Activated gamma-delta T cell treated with Interleukin-2 at 50 U/mL for 16 hours (primary cell): ENCODE measurements at regions not wholly inside any gene's neighbourhood (a gene's known extent, or its start where the extent isn't known, plus 50 kb on each side); places are given as distances from the start of the nearest gene placed in this dataset.

Source experiments
- DNase-seq: peaks from one replicate; pipeline ENCODE4 v3.0.0-alpha.2; 2020

DNA sequence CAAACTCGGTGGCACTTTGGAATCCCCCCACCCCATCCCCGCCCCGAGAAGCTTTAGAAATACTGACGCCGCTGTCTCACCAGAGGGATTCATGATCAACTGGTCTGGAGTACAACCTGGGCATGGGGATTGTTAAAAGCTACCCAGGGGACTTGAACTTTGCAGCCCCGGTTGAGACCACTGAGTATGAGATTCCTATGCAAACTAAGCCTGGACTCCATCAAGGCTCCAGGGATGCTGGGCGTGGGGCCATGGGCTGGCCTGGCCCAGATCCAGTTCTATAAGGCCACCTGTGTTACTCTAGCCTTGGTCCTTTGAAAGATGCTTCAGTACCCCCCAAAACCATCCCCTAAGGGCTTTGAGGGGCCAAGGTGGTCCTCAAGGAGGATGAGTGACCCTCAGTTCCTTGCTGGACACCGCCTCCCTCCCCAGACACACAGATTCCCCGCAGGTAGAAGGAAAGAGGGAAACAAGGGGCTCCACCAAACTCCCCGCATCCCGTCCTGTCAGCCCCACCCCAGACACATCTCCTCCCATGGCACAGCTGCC lies 68.5 kb downstream of the MRPL36 start:
- DNase-seq, result no peak

DNA sequence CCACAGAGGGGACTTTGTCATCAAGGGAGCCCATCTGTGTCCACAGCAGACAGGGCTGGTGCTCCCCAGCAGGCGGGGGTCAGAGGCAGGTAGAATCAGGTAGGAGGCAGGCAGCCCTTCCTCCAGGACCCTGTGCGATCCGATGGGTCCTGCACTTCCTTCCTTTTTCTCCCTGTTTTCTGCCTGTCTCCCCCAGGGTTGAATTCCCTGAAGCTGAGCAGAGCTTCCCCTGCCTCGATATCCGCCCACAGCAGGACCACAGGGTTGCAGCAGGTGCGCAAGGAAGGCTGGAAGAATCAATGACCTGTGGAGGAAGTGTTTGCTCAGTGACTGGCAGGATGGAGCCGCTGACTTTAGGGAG lies 69.2 kb downstream of the MRPL36 start:
- DNase-seq, result no peak

DNA sequence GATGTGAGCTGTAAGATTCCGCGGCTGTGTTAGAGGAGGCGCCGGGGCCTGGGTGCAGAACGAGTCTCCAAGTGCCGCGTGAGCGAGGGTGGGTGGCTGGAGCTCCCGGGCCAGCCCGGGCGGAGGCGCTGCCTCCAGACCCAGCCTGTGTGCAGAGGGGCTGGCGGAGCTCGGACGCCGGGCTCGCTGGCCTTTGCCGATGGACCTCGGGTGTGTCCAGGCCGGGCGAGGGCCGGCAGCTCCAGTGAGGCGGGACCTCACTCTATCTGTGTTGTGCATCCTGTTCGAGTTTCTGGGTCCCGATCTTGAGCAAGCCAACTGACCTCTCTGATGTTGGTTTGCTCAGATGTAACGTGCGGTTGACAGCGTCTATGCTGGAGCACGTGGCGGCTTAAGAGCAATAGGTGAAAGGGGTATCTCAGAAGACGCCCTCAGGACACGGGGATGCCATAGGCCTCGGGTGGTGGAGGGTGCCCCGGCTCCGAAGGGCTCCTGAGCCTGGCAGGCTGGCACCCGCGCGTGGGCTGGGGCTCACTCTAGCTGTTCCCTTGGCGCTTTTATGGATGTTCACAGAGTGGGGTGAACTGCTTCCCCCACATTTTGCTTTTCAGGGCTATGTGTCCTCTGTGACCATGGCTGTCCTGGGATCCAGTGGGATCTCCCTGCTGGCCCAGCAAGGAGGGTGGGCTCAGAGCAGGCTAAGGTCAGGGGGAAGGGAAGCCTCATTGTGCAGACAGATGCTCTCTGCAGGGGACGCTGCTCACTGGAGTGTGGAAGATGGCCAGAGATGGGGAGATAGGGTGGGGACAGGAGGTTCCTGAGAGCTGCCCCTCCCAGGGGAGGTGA lies 69.8 kb downstream of the MRPL36 start:
- no peak for DNase-seq

DNA sequence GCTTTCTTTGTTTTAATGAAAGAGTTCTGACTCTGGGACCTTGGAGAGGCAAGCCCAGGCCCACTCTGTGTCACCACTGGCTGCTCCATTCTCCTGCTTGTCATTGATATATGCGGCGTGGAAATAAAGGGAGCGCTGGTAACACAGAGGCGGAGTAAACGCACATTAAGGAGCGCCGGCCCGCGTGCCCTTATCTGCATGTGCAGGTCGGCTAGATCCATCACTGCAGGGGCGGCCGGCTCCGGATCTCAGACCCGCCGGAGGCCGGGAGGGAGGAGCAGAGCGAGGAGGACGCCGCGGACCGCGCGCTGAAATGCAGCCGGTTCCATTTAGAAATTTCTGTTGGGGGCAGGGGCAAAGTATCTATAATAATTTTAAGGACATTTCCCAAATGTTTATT lies 70.8 kb downstream of the MRPL36 start:
- DNase-seq, result no peak

DNA sequence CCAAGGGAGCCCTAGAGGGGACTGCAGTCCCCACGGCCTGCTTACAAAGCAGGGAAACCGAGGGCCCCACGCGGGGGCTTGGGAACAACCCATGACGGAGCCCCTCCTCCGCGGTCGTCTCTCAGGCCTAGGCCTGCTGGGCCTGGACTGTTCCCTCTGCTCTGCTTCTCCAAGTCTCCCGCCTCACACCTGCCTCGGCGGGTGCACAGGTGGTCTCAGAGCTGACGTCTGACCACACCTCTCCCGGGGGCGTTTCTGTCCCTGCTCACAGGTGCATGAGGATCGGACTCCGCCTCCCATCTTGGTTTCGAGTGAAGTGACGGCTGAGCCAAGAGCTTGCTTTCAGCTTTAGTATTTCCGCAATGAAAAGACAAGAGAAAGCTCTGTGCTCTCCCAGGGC lies 72.1 kb downstream of the MRPL36 start:
- no peak for DNase-seq

DNA sequence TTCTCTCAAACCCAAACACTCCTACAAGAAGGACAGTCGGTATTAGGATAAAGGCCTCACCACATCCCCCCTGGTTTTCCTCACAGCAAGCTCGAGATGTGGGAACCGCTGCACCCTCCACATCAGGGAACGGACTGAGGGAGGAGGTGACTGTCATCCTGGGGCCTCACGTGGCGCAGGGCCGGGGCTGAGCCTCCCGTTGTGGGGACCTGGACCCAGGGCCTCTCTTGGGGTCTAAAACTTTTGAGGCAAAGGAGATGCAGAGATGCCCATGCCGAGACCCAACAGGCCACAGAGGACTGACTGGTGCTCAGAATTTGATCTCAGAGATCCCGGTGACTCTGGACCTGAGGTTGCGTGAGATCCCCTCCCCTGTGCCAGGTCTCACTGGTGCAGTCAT lies 72.7 kb downstream of the MRPL36 start:
- no peak for DNase-seq

DNA sequence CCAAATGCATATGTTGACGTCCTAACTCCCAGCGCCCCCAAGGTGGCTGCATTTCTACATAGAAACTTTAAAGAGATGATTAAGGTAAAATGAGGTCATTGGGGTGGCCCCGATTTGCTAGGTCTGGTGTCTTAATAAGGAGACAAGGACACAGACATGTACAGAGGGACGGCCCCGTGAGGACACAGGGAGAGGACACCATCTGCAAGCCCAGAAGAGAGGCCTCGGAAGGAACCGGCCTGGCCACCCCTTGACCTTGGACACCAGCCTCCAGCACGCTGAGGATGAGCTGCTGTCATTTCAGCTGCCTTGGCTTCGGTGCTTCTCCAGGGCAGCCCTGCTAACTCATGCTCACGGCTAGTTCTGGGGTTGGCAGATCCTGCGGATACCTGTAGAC lies 73.2 kb downstream of the MRPL36 start:
- DNase-seq, result no peak

DNA sequence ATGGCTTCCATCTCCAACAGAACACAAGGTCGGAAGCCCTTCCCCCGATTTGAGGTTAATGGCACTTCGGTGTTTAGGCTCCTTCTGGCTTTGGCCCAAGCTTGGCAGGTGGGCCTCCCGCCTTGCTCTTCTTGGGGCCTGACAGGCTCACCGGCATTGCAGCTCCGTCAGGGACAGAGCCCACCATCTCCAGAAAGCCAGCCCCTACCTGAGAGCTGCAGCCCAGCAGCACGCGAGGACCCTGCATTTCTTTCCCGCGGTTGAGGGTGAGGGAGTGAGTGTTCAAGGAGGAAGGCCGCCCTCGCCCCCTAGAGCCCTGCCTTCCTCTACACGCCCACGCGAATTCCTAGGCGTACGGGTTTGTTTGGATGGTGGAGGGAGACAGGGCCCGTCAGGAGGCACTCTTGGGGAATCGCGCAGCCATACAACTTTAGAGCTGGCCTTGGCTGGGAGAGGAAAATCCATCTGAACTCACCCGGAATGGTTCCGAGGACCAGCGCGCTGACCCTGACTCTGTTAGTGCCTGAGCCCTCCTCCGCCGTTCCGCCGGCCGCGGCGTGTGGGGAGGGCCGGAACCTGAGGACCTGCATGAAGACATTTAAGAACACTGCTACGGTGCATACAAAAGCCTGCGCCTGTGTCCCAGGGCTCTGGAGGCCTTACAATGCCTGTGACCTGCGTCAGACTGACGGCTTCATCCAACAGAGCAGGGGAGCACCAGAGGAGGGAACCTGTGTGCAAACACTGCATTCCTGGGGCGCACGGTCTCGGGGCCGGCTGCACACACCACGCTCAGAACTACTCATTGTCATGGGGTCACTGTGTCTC lies 73.8 kb downstream of the MRPL36 start:
- no peak for DNase-seq

DNA sequence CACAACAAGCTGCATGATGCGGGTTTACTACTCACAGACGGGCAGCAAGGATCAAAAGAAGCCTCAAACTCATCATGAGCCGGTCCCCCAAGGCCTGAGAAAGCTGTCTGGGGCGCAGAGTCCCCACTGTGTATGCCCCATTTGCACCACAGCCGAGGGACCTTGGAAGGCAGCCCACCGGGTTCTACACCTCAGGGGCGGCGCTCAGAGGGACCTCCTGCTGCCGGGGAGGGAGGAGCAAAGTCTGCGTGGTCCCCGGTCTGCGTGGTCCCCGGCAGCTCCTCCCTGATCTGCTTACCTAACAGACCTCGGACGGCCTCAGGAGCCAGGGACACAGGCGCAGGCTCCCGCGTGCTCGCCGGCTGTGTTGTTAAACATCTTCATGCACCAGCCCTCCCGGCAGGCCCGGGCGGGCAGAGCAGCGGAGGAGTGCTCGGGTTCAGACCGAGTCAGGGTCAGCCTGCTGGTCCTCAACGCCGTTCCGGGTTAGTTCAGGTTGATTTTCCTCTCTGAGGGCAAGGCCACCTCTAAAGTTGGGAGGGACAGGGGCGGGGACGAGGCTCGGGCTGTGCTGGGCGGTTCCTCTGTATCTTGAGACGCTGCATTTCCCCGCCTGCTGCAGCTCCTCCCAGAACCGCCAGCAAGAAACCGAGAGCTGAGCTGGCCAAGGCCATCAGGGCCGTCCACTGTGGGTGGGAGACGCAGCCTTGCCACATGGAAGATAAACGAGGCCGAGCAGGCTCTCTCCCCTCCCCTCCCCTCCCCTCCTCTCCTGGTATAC lies 74.6 kb downstream of the MRPL36 start:
- no peak for DNase-seq

DNA sequence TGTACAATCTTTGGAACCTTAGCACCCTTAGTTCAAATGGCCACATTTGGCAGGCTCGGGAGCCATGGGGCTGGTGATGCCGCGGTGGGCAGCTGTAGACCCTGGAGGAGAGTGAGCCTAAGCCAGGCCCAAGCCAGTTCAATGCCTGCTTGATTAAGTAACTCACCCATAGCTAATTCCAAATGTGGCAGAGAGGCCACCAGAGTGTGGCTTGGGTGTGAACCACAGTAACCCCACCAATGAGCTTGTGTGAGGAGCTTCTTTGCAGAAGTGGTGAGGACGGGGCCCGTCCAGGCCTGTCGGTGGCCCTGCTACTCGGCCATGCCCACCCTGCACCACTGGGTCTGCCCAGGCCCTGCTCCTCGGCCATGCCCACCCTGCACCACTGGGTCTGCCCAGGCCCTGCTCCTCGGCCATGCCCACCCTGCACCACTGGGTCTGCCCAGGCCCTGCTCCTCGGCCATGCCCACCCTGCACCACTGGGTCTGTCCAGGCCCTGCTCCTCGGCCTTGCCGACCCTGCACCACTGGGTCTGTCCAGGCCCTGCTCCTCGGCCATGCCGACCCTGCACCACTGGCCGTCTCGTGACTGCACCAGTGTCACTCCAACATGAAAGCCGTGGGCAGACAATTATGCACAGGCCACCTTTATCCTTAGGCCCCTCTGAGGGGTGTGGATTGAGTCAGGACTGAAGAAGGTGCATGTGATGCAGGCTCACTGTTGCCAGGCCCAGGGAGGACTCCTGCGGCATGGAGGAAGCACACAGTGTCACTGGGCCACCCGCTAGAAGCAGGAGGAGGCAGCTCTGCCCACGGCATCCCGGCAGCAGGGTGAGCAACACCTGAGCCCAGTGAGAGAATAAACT lies 75.4 kb downstream of the MRPL36 start:
- DNase-seq, result no peak

DNA sequence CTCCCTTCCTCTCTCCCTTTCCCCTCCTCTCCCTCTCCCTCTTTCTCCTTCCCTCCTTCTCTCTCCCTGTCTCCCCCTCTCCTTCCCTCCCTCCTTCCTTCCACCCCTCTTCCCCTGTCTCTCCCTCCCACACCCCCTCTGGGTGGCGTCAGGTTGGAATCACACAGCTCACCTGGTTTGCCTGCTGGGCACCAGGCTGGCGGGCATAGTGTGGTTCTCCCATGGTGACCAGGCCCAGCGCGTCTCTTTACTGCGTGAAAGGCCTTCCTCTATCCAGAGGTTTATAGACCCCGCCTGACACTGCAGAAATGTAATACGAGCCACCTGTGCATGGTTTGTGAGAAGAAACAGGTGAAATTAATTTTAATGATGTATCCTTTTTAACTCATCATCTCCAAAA lies 76.2 kb downstream of the MRPL36 start:
- no peak for DNase-seq

DNA sequence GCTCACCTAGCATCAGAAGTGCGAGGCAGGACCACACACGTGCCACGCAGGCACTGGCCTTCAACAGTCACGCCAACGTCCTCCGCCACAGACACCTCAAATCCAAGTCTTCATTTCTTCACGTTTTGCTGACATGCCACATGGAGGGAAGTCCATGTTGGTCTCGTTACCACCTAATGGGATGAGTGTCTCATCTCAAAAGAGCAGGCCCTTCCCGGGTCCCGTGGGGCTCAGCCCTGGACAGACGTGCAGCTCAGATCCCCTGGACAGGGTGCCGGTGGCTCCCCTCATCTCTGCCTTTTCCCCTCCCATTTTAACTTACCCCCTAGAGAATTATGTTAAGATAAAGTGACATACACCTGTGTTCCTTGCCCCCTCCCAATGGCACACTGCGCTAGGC lies 76.8 kb downstream of the MRPL36 start:
- DNase-seq, result no peak

DNA sequence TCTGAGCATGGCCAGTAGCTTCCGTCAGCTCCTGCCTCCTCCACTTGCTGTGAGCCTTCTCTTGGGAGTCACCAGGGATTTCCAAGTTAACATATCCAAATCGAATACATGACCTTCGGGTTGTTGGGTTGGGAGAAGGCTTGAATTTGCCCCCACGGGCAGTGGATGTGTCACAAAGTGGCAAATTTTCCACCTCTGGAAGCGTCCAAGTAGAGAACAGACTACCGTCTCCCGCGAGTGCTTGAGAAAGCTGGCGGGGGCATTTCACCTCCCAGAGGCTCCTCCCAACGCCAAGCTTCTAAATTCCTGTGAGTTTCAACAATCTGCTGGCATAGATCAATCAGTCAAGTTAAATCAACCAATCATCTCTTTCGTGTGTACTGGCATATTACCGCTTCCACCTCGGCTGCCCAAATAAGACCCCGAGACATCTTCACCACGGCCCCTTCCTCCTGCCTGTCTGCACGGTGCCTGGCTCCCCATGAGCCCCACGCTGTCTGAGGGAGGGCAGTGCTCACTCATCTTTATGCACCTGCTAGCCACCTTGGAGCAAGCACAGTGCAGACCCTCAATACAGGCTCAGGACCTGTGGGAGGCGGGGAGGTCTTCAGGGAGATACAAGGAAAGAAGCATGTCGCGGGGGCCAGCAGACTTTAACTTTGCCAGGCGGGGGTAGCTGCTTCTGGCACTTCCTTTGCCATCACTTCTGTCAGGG lies 79.1 kb downstream of the MRPL36 start:
- no peak for DNase-seq

DNA sequence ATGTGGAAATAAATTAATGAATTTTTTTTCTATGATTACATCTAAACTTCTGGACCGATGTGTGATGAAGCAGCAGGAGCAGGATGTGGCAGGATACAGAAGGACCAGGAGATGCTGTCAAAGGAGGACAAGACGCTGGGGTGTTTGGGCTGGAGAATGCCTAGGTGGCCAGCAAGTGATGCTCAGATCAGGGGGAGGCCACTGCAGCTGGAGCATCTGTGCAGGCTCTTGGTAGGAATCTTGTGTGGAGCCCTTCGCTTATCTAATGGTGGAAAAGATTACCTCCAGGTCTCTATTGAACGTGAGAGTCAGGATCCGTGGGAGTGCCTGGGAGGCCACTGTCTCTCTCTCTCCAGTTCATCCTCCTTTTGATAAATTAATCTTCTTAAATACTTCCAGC lies 79.8 kb downstream of the MRPL36 start:
- DNase-seq, result no peak

DNA sequence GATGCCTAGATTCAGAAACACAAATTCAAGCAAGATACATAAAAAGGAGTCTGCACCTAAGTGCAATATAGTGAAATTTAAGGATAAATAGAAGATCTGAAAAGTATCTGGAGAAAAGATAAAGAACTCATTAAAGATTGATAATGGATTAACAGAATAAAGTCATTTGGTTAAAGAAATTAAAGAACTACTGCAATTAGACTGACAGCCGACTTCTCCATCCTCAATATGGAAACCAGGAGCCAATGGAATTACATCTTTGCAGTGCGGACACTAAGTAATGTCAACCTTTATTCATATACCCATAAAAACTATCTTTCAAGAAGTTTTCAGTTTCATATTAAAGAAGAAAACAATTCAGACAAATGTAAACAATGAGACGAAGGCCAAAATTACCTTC lies 81.0 kb downstream of the MRPL36 start:
- no peak for DNase-seq

DNA sequence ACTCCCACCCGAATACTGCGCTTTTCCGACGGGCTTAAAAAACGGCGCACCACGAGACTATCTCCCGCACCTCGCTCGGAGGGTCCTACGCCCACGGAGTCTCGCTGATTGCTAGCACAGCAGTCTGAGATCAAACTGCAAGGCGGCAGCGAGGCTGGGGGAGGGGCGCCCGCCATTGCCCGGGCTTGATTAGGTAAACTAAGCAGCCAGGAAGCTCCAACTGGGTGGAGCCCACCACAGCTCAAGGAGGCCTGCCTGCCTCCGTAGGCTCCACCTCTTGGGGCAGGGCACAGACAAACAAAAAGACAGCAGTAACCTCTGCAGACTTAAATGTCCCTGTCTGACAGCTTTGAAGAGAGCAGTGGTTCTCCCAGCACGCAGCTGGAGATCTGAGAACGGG lies 89.5 kb downstream of the MRPL36 start:
- DNase-seq, result peak; percentile 24

DNA sequence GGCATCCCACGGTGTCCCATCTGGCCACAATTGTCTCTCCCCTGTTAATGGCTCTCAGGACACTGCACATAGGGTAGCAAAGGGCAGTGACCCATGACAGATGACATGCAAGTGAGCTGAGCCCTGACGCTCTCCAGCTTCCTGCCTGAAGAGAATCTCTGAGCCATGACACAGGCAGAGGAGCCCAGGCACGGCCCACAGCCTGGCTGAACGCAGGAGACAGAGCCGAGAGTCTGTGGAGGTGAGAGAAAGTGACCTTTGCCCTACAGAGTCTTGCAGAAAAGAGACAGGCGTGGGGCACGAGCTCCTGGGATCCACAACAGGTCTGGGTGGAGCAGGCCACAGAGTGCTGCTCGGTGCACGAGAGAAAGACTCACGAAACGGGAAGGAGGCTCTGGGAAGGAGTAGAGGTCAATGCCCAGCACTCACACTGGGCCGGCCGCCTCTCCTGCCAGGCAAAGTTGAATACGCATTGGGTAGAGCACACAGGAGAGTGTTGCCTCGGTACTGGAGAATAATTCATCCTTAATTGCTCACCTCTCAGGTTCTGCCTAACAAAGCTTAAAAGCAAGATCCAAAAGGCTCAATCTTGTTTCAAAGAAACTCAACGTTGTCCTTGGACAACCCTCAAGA lies 90.3 kb downstream of the MRPL36 start:
- DNase-seq, result no peak

DNA sequence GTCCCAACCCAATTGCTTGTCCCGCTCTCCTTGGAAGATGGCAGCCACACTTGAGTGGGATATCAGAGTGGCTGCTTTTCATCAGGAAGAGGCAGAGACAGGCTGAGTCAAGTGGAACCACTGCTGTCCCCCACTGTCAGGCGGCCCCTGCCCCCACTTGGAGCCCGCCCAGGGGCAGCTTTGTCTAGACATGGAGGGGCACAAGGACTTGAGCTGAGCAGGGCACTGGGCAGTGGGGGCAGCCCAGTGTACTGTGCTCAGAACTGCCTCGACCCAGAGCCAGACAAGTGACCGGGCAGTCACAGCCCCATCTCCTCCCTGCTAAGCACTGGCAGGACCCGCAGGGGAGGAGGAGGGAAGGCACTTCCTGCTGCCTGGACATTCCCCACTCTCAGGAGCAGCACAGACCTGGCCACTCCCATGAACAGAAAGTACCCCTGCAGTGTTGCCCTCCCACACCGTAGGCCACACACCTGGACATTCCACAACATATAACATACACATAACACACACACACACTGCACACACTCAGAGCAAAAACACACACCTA lies 91.0 kb downstream of the MRPL36 start:
- DNase-seq, result no peak

DNA sequence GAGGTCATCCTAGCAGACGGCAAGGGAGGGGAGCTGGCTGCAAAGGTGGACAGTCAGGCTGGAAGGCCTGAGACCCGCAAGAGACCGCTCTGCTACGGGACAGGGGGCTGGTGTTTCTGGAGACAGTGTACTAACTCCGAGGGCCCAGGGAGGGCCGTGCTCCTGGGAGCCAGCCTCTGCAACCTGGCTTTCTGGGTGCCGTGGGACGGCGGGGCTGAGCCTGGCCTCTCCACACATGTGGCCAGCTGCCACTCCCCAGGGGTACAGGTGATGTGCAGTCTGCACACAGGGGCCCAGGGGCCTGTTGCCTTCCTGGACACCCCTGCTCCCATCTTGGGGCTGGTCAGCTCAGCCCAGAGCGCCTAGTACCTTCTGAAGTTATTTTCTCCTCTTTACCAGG lies 92.2 kb downstream of the MRPL36 start:
- DNase-seq, result no peak

DNA sequence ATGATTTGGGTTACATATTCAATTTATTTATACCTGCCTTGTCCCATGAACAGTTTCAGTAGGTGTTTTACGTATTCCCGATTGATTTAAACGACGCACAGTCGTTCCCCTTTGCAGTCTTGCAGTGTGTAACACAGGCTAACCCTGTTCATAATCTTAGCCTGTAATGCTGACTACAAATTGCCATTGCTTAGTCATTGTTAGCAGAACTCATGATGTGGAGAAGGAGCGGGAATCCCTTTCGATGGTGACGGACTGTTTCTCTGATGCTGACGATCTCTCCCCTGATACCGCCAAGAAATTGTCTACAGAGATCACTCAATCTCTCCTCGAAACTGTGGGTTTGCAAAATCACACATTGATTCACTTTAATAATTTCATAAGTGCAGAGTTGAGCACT lies 93.2 kb downstream of the MRPL36 start:
- DNase-seq, result no peak

DNA sequence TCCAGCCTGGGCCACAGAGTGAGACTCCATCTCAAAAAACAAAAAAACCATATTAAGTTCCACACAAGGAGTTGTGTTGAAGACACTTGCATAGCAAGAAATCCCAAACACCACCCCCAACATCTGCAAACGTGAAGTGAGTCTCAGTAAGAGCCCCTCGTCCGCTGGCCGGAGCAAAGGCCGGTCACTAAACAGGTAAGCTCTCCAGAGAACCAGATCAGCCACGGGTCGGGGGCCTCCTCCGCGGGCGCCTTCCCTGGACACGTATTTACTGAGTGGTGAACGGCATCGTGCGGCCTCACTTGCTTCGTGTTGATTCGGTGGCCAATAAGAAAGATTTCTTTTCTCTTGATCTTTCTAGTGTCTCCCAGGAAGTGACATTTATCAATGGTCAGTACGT lies 93.6 kb downstream of the MRPL36 start:
- DNase-seq, result no peak
